AG10803 (cell line): ENCODE measurements at regions not wholly inside any gene's neighbourhood (a gene's known extent, or its start where the extent isn't known, plus 50 kb on each side); places are given as distances from the start of the nearest gene placed in this dataset.

Experiments
- DNase-seq: peaks from one replicate; pipeline ENCODE4 v3.0.0; 2010; ENCODE audit warnings: low read depth
- H3K4me3 ChIP-seq: 2 replicates; pipeline ENCODE4 v1.5.1; 2011; ENCODE audit warnings: mild to moderate bottlenecking, low read length, control low read depth
- TF ChIP-seq, protein P1 (sequence below): conservative IDR thresholded peaks from 2 replicates; pipeline ENCODE4 v1.5.1; 2011; ENCODE audit warnings: mild to moderate bottlenecking, low read length, control low read depth, inconsistent platforms

DNA sequence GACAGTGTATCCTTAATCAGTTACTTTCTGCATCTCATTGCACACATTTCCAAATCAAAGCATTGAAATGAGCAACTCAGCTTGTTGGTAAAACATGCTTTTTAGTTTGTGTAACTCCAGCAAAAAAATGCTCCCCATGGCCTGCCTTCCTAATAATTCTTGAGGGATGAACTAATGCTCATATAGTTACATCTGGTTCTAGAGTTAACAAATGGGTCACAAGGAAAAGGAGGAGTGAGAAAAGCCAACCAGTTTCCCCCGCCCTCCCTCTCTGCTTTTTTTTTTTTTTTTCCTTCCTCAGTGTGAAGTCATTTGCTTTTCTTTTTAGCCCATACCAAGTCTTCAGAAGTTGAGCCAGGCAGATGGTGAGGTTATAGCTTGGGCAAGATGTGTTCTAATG, 231.7 kb downstream of the MTX2 start:
- TF ChIP-seq, protein P1, sequence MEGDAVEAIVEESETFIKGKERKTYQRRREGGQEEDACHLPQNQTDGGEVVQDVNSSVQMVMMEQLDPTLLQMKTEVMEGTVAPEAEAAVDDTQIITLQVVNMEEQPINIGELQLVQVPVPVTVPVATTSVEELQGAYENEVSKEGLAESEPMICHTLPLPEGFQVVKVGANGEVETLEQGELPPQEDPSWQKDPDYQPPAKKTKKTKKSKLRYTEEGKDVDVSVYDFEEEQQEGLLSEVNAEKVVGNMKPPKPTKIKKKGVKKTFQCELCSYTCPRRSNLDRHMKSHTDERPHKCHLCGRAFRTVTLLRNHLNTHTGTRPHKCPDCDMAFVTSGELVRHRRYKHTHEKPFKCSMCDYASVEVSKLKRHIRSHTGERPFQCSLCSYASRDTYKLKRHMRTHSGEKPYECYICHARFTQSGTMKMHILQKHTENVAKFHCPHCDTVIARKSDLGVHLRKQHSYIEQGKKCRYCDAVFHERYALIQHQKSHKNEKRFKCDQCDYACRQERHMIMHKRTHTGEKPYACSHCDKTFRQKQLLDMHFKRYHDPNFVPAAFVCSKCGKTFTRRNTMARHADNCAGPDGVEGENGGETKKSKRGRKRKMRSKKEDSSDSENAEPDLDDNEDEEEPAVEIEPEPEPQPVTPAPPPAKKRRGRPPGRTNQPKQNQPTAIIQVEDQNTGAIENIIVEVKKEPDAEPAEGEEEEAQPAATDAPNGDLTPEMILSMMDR, result no peak
- no peak overlapping the region for H3K4me3 ChIP-seq
- DNase-seq, result peak; percentile 97

DNA sequence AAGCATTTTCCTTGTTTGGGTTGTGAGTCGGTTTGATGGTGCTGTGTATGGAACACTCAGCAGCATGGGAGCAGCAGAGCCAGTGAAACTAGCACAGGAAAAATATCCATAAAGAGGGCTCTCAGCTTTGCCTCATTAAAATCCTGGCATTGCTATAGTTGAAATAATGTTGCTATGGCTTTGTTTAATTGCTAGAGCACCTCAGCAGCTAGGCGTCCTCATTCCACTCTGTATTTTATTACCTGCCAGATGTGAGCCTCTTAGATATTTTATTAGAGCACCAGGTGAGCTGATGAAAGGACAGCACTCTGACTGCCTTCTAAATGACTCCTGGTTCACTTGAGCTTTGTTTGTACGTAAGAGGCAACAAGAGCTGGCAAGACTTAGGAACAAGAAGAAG, 232.4 kb downstream of the MTX2 start:
- TF ChIP-seq, protein P1, result no peak
- DNase-seq, result no peak
- no peak overlapping the region for H3K4me3 ChIP-seq

DNA sequence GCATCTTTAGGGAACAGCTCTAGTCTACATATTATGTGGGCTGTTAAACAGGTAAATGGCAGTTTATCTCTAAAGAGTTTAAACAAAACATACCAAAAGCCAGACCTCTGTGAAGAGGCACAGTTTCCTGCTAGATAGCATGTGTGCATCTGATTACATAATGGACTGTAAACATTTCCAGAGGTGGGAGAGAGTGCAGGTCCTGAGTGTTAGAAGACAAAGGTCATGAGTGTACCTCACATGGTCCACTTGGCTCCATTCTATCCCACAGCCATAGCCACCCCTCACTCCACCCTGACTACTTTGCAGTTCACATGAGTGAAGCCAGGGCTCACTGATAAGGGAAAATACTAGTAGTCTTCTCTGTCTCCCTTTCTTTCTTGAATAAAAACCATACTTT, 233.4 kb downstream of the MTX2 start:
- TF ChIP-seq, protein P1, result no peak
- H3K4me3 ChIP-seq, result no peak overlapping the region
- DNase-seq, result no peak

DNA sequence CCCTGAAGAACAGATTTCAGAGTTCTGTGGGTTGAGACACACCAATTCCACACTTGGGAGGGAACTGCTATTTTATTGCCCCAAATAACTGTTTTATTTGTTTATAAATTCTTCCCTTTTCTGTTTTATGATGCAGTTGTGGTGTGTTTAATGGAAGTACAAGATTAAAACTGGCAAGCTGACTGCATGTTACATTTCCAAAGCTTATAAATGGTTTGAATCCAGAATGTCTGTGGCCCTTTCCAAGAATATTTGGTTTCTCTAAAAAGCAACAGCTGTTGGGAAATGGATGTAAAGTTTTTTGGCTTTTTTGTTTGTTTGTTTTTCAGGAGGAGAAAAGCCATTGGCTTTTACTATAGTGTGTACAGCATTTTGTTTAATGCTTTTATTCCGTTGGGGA, 234.5 kb downstream of the MTX2 start:
- TF ChIP-seq, protein P1, result no peak
- peak; percentile 58 for DNase-seq
- H3K4me3 ChIP-seq, result no peak overlapping the region

DNA sequence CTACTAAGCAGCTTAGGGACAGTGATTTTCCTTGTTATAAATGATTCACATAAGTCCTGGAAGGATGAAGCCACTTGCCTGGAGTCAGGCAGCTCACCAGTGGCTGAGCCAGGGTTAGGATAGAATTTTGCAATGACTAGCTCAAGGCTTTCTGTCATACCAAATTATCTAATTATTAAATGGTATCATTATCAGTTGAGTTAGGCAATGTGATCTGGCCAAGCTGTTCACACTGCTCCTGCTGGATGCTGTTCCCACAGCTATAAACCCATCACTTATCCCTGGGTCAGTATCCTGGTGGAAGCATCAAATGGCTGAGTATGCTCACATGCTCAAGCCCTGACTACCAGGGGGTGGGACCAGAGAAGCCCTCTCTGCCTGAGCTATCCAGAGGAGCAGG, 235.2 kb downstream of the MTX2 start:
- peak; percentile 66 for DNase-seq
- no peak overlapping the region for H3K4me3 ChIP-seq
- TF ChIP-seq, protein P1, result no peak

- H3K4me3 ChIP-seq, result no peak overlapping the region
- peak; percentile 76 for DNase-seq
- TF ChIP-seq, protein P1, result no peak
Measured at GRCh38 chr2:176507786-176508185, 238.5 kb downstream of the MTX2 start.

DNA sequence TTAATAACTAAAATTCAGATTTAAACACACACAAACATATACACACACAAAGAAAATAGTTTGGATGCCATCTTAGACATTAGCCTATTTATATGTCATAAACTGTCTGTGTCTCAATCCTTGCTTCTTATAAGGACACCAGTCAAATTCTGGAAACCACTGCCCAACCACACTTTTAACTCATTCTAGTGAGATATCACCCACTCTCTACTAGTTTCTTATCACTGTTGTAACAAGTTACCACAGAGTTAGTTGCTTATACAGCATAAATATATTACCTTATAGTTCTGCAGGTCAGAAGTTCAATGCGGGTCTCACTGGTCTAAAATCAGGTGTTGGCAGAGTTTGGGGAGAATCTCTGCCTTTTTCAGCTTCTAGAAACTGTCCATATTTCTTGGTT, 239.1 kb downstream of the MTX2 start:
- H3K4me3 ChIP-seq, result no peak overlapping the region
- TF ChIP-seq, protein P1, result no peak
- no peak for DNase-seq
